ENCODE measurements at regions not wholly inside any gene's neighbourhood (a gene's known extent, or its start where the extent isn't known, plus 50 kb on each side); places are given as distances from the start of the nearest gene placed in this dataset.
"Not testable (repeated sequence)": the region's sequence is repeated elsewhere in the genome, so short reads cannot be mapped to it uniquely, and the experiment has no call there.

GRCh38 chr6:146938266-146938665, 266.0 kb upstream of the STXBP5 start:
- DNase-seq (ENCODE audit: low read depth), result no peak

- not testable (repeated sequence) for DNase-seq (ENCODE audit: low read depth)
Measured at GRCh38 chr6:146939456-146939855, 264.8 kb upstream of the STXBP5 start.

- no peak for DNase-seq (ENCODE audit: low read depth)
Measured at GRCh38 chr6:146943664-146944063, 260.6 kb upstream of the STXBP5 start.

- DNase-seq (ENCODE audit: low read depth), result no peak
Measured at GRCh38 chr6:146944077-146944476, 260.1 kb upstream of the STXBP5 start.

GRCh38 chr6:146944809-146945208, 259.4 kb upstream of the STXBP5 start:
- no peak for DNase-seq (ENCODE audit: low read depth)

- no peak for DNase-seq (ENCODE audit: low read depth)
Measured at GRCh38 chr6:146946559-146946958, 257.7 kb upstream of the STXBP5 start.

- no peak for DNase-seq (ENCODE audit: low read depth)
Measured at GRCh38 chr6:146948790-146949342, 255.4 kb upstream of the STXBP5 start.

GRCh38 chr6:146949425-146949824, 254.8 kb upstream of the STXBP5 start:
- no peak for DNase-seq (ENCODE audit: low read depth)

- peak; percentile 46 for DNase-seq (ENCODE audit: low read depth)
Measured at GRCh38 chr6:146950351-146950835, 253.8 kb upstream of the STXBP5 start.

GRCh38 chr6:146955570-146955969, 248.6 kb upstream of the STXBP5 start:
- no peak for DNase-seq (ENCODE audit: low read depth)

GRCh38 chr6:146957181-146958093, 246.8 kb upstream of the STXBP5 start:
- DNase-seq (ENCODE audit: low read depth), result no peak

- no peak for DNase-seq (ENCODE audit: low read depth)
Measured at GRCh38 chr6:146961831-146962230, 242.4 kb upstream of the STXBP5 start.

GRCh38 chr6:146962329-146962728, 241.9 kb upstream of the STXBP5 start:
- DNase-seq (ENCODE audit: low read depth), result no peak

GRCh38 chr6:146965110-146965689, 239.0 kb upstream of the STXBP5 start:
- DNase-seq (ENCODE audit: low read depth), result no peak

GRCh38 chr6:146968041-146968760, 236.0 kb upstream of the STXBP5 start:
- no peak for DNase-seq (ENCODE audit: low read depth)

GRCh38 chr6:146972546-146972945, 231.7 kb upstream of the STXBP5 start:
- no peak for DNase-seq (ENCODE audit: low read depth)

GRCh38 chr6:146974351-146974750, 229.9 kb upstream of the STXBP5 start:
- no peak for DNase-seq (ENCODE audit: low read depth)

GRCh38 chr6:146975093-146975492, 229.1 kb upstream of the STXBP5 start:
- DNase-seq (ENCODE audit: low read depth), result no peak

- no peak for DNase-seq (ENCODE audit: low read depth)
Measured at GRCh38 chr6:146980900-146981329, 223.3 kb upstream of the STXBP5 start.

GRCh38 chr6:146981981-146982380, 222.2 kb upstream of the STXBP5 start:
- DNase-seq (ENCODE audit: low read depth), result no peak

- no peak for DNase-seq (ENCODE audit: low read depth)
Measured at GRCh38 chr6:146984251-146984924, 219.8 kb upstream of the STXBP5 start.

- DNase-seq (ENCODE audit: low read depth), result no peak
Measured at GRCh38 chr6:146985111-146985510, 219.1 kb upstream of the STXBP5 start.

Measured in CMK (cell line).